H9 (cell line): ENCODE measurements at regions not wholly inside any gene's neighbourhood (a gene's known extent, or its start where the extent isn't known, plus 50 kb on each side); places are given as distances from the start of the nearest gene placed in this dataset.

Experiments used
- DNase-seq: peaks from one replicate; pipeline ENCODE4 v3.0.0-alpha.2; 2017
- H2AFZ ChIP-seq: one replicate; pipeline ENCODE4 v1.6.1; 2013; ENCODE audit warnings: mild to moderate bottlenecking, low read length, control low read depth, moderate library complexity
- H2AK5ac ChIP-seq: 2 replicates; pipeline ENCODE4 v1.6.1; 2013; ENCODE audit warnings: low read length, control low read depth, mixed read lengths; ENCODE audit not compliant: insufficient read length
- H2BK120ac ChIP-seq: one replicate; pipeline ENCODE4 v1.6.1; 2013; ENCODE audit warnings: low read depth, mild to moderate bottlenecking, low read length, control low read depth, inconsistent platforms; ENCODE audit not compliant: poor library complexity, severe bottlenecking
- H2BK12ac ChIP-seq: 2 replicates; pipeline ENCODE4 v1.6.1; 2013; ENCODE audit warnings: low read length, control low read depth, mixed read lengths, low read depth; ENCODE audit not compliant: insufficient read length
- H2BK15ac ChIP-seq: 2 replicates; pipeline ENCODE4 v1.6.1; 2013; ENCODE audit warnings: low read depth, low read length, control low read depth
- H2BK20ac ChIP-seq: one replicate; pipeline ENCODE4 v1.6.1; 2013; ENCODE audit warnings: low read depth, mild to moderate bottlenecking, low read length, control low read depth, inconsistent platforms; ENCODE audit not compliant: poor library complexity, severe bottlenecking
- H2BK5ac ChIP-seq: 2 replicates; pipeline ENCODE4 v1.6.1; 2013; ENCODE audit warnings: low read length, control low read depth, mixed read lengths; ENCODE audit not compliant: insufficient read length
- H3K14ac ChIP-seq: 2 replicates; pipeline ENCODE4 v1.6.1; 2013; ENCODE audit warnings: low read length, control low read depth; ENCODE audit not compliant: insufficient read depth
- H3K18ac ChIP-seq: 2 replicates; pipeline ENCODE4 v1.6.1; 2013; ENCODE audit warnings: low read depth, mild to moderate bottlenecking, mixed read lengths, low read length, control low read depth; ENCODE audit not compliant: insufficient read length
- H3K23ac ChIP-seq: 2 replicates; pipeline ENCODE4 v1.6.1; 2013; ENCODE audit warnings: low read length, control low read depth, mixed read lengths, low read depth; ENCODE audit not compliant: insufficient read length
- H3K23me2 ChIP-seq: 2 replicates; pipeline ENCODE4 v1.6.1; 2013; ENCODE audit warnings: low read depth, mild to moderate bottlenecking, mixed read lengths, low read length, control low read depth; ENCODE audit not compliant: insufficient read length, poor library complexity, severe bottlenecking
- H3K27ac ChIP-seq: 2 replicates; pipeline ENCODE4 v1.5.1; 2013; ENCODE audit warnings: low read length, control low read depth, mixed read lengths, low read depth; ENCODE audit not compliant: insufficient read length
- H3K27me3 ChIP-seq: 2 replicates; pipeline ENCODE4 v1.6.1; 2013; ENCODE audit warnings: low read length, control low read depth, inconsistent platforms; ENCODE audit not compliant: insufficient read depth
- H3K4ac ChIP-seq: 2 replicates; pipeline ENCODE4 v1.6.1; 2013; ENCODE audit warnings: low read depth, mild to moderate bottlenecking, control low read depth, inconsistent platforms, low read length, moderate library complexity
- H3K4me1 ChIP-seq: 2 replicates; pipeline ENCODE4 v1.6.1; 2013; ENCODE audit warnings: low read length, control low read depth, inconsistent platforms; ENCODE audit not compliant: insufficient read depth
- H3K4me2 ChIP-seq: 2 replicates; pipeline ENCODE4 v1.6.1; 2013; ENCODE audit warnings: low read length, control low read depth, mixed read lengths; ENCODE audit not compliant: insufficient read length, insufficient read depth
- H3K56ac ChIP-seq: 2 replicates; pipeline ENCODE4 v1.6.1; 2013; ENCODE audit warnings: low read depth, mild to moderate bottlenecking, mixed read lengths, low read length, control low read depth; ENCODE audit not compliant: insufficient read length
- H3K79me1 ChIP-seq: 2 replicates; pipeline ENCODE4 v1.6.1; 2013; ENCODE audit warnings: low read depth, mild to moderate bottlenecking, moderate library complexity, low read length, control low read depth, inconsistent platforms; ENCODE audit not compliant: insufficient read depth, poor library complexity, severe bottlenecking
- H3K79me2 ChIP-seq: 2 replicates; pipeline ENCODE4 v1.6.1; 2013; ENCODE audit warnings: low read length, control low read depth, inconsistent platforms; ENCODE audit not compliant: insufficient read depth
- H3K9ac ChIP-seq: 2 replicates; pipeline ENCODE4 v1.6.1; 2013; ENCODE audit warnings: low read length, control low read depth, mixed read lengths; ENCODE audit not compliant: insufficient read length; ENCODE audit errors: extremely low read depth
- H3K9me3 ChIP-seq: one replicate; pipeline ENCODE4 v1.6.1; 2013; ENCODE audit warnings: low read depth, low read length, inconsistent platforms; ENCODE audit not compliant: control insufficient read depth
- H3T11ph ChIP-seq: one replicate; pipeline ENCODE4 v1.6.1; 2013; ENCODE audit warnings: mild to moderate bottlenecking, low read length, control low read depth, inconsistent platforms
- H4K20me1 ChIP-seq: one replicate; pipeline ENCODE4 v1.6.1; 2013; ENCODE audit not compliant: control insufficient read depth, insufficient read length, insufficient read depth
- H4K5ac ChIP-seq: 2 replicates; pipeline ENCODE4 v1.6.1; 2013; ENCODE audit warnings: low read depth, mild to moderate bottlenecking, mixed read lengths, low read length, control low read depth; ENCODE audit not compliant: insufficient read length
- H4K8ac ChIP-seq: replicated peaks from 2 replicates; pipeline ENCODE4 v1.6.1; 2013; ENCODE audit warnings: low read length, control low read depth, mixed read lengths, low read depth; ENCODE audit not compliant: insufficient read length
- H4K91ac ChIP-seq: 2 replicates; pipeline ENCODE4 v1.6.1; 2013; ENCODE audit warnings: low read depth, mild to moderate bottlenecking, moderate library complexity, mixed read lengths, low read length, control low read depth; ENCODE audit not compliant: insufficient read length
- H3K27ac Mint-ChIP-seq, 3 experiments: 2 replicates in 2 of 3; 3 replicates in 1 of 3; pipeline ENCODE4 v1.8.0; 2020 to 2021; ENCODE audit warnings: mixed read lengths in 3 of 3, mild to moderate bottlenecking in 1 of 3, moderate library complexity in 1 of 3
- H3K27me3 Mint-ChIP-seq: 2 replicates; pipeline ENCODE4 v1.8.0; 2021; ENCODE audit warnings: low read depth, mild to moderate bottlenecking, moderate library complexity, mixed read lengths
- H3K36me3 Mint-ChIP-seq, 3 experiments: 2 replicates in 2 of 3; 3 replicates in 1 of 3; pipeline ENCODE4 v1.8.0; 2020 to 2021; ENCODE audit warnings: low read depth in 3 of 3, mixed read lengths in 3 of 3; ENCODE audit not compliant: insufficient read depth in 1 of 3
- H3K4me1 Mint-ChIP-seq, 2 experiments: 2 replicates each; pipeline ENCODE4 v1.8.0; 2020; ENCODE audit warnings: mixed read lengths in 2 of 2
- H3K4me3 Mint-ChIP-seq, 2 experiments: 2 replicates in 1 of 2; 3 replicates in 1 of 2; pipeline ENCODE4 v1.8.0; 2020 to 2021; ENCODE audit warnings: mild to moderate bottlenecking in 2 of 2, mixed read lengths in 2 of 2, moderate library complexity in 1 of 2
- H3K9me3 Mint-ChIP-seq, 2 experiments: 2 replicates in 1 of 2; 3 replicates in 1 of 2; pipeline ENCODE4 v1.8.0; 2020; ENCODE audit warnings: mild to moderate bottlenecking in 2 of 2, mixed read lengths in 2 of 2, moderate library complexity in 1 of 2
- WGBS: extraction: QIAGEN DNeasy Blood & Tissue Kit; methylation state at CpG from one replicate; pipeline ENCODE4 v1.1.7; 2013; ENCODE audit warnings: missing lambda C conversion rate, low lambda C conversion rate, mixed read lengths; ENCODE audit not compliant: insufficient read length; ENCODE audit errors: extremely low coverage; 5-methylcytosine and 5-hydroxymethylcytosine counted together
- TF ChIP-seq, protein P1 (sequence below): fragments of 200-600 bp; sonication (generic); conservative IDR thresholded peaks from 3 replicates; pipeline ENCODE4 v1.8.0; 2021; ENCODE audit warnings: antibody characterized with exemption, mild to moderate bottlenecking

DNA sequence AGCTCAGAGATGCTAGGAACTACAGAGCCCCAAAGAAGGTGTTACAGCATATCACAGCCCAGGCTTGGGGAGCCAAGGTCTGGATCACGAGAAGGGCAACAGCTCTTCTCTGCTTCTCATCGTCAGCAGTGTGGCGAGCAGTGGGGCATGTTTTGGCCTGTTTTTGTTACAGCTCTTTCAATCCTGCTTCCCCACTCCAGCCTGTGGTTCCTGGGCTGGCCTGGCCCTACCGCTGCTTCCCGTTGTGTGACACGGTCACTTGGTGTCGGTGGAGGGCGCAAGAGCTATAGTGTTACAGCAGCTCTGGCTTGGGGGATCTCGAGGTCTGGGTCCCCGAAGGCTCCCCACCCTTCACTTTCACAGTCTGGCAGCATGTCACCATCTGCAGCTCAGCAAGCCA, 870.2 kb downstream of the CBLN2 start:
- H3K9me3 ChIP-seq, result no peaks in the 10 kb centered on the region
- no peaks in the 10 kb centered on the region for H3K4me1 ChIP-seq
- no peak overlapping the region for H3K56ac ChIP-seq
- H2AK5ac ChIP-seq, result no peak overlapping the region
- H3K27me3 Mint-ChIP-seq, result no peaks in the 10 kb centered on the region
- H3K79me1 ChIP-seq, result no peaks in the 10 kb centered on the region
- H3K4ac ChIP-seq, result no peak overlapping the region
- H3K27ac ChIP-seq, result no peak overlapping the region
- H3K18ac ChIP-seq, result no peak overlapping the region
- H3K36me3 Mint-ChIP-seq, result peaks cover 0 to 5% (median 1%) of the 10 kb centered on the region in 3 experiments; a peak in 3 of 7 replicates
- DNase-seq, result no peak
- no peak overlapping the region for H3K14ac ChIP-seq
- no peaks in the 10 kb centered on the region for H3K4me1 Mint-ChIP-seq
- no peak overlapping the region for H3K4me3 Mint-ChIP-seq
- H3K9ac ChIP-seq, result no peak overlapping the region
- no peak overlapping the region for H2AFZ ChIP-seq
- no peak overlapping the region for H3K23ac ChIP-seq
- H2BK20ac ChIP-seq, result no peak overlapping the region
- no peaks in the 10 kb centered on the region for H4K20me1 ChIP-seq
- TF ChIP-seq, protein P1, sequence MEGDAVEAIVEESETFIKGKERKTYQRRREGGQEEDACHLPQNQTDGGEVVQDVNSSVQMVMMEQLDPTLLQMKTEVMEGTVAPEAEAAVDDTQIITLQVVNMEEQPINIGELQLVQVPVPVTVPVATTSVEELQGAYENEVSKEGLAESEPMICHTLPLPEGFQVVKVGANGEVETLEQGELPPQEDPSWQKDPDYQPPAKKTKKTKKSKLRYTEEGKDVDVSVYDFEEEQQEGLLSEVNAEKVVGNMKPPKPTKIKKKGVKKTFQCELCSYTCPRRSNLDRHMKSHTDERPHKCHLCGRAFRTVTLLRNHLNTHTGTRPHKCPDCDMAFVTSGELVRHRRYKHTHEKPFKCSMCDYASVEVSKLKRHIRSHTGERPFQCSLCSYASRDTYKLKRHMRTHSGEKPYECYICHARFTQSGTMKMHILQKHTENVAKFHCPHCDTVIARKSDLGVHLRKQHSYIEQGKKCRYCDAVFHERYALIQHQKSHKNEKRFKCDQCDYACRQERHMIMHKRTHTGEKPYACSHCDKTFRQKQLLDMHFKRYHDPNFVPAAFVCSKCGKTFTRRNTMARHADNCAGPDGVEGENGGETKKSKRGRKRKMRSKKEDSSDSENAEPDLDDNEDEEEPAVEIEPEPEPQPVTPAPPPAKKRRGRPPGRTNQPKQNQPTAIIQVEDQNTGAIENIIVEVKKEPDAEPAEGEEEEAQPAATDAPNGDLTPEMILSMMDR, result no peak
- no peak overlapping the region for H2BK5ac ChIP-seq
- H3T11ph ChIP-seq, result no peak overlapping the region
- peaks cover 7 to 11% of the 10 kb centered on the region in 2 experiments for H3K9me3 Mint-ChIP-seq
- no peak overlapping the region for H2BK15ac ChIP-seq
- H3K79me2 ChIP-seq, result no peaks in the 10 kb centered on the region
- no peak overlapping the region for H4K5ac ChIP-seq
- no peak overlapping the region for H2BK12ac ChIP-seq
- no peak overlapping the region for H4K8ac ChIP-seq
- no peaks in the 10 kb centered on the region for H3K23me2 ChIP-seq
- no peak overlapping the region for H2BK120ac ChIP-seq
- H4K91ac ChIP-seq, result no peak overlapping the region
- H3K27ac Mint-ChIP-seq, result no peak overlapping the region
- H3K27me3 ChIP-seq, result no peaks in the 10 kb centered on the region
- no peak overlapping the region for H3K4me2 ChIP-seq
- WGBS, result no CpG with 5 or more reads among the region's 10 CpGs
